HG02885 (cell line): ENCODE measurements at regions not wholly inside any gene's neighbourhood (a gene's known extent, or its start where the extent isn't known, plus 50 kb on each side); places are given as distances from the start of the nearest gene placed in this dataset.
"Not testable (repeated sequence)": the region's sequence is repeated elsewhere in the genome, so short reads cannot be mapped to it uniquely, and the experiment has no call there.

ENCODE experiments used
- ATAC-seq: cut with Tn5 transposase; IDR thresholded peaks from one replicate; pipeline ENCODE4 v1.9.1; 2021; ENCODE audit warnings: mild to moderate bottlenecking; ENCODE audit not compliant: unreplicated experiment, poor library complexity

DNA sequence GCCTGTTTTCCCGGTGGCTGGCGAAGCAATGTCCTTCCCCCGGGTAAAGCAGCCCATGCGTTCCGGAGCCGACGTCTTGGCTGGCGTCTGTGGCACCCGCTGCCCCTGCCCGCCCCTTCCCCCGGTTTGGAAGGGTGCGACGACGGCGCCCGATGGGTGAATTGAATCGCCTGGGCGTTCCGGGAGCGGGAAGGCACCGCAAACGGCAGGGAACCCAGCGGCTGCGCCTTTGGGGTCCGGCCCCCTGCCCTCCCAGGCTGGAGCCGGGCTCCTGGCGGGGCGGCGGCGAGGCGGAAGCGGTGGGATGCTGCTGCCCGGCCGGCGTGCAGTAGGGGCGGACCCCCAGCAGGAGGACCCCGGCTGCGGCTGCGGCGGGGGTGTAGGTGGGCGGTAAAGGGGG, 123.6 kb upstream of the RHOU start:
- not testable (repeated sequence) for ATAC-seq

DNA sequence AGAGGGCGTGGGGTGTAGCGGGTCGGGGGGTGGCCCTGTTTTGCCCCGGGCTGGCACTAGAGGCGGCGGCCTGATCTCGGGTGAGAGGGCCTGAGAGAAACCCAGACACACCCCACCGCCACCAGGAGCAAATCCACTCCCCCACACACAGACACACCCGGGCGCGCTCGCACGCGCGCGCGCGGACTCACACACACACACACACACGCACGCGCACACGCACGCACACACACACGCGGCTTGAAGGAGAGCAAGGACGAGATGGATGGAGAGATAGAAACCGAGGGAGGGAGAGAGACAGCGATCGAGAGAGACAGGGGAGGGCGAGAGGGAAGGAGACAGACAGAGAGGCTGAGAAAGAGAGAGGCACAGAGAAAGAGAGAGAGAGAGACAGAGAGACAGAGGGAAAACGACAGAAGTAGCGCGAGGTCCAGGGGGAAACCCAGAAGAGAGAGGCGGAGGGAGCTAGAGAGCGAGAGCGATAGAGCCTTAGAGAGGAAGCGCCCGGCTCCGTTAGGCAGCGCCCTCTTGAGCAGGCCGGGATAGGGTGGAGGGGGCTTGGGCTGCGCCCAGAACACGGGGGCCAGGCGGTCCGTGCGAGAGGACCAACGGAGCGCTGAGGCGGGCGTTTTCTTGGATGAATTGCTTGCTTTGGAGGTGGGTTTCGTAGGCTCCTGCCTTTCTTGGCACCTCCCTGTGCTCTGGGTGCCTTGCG, 113.1 kb upstream of the RHOU start:
- ATAC-seq = not testable (repeated sequence)

DNA sequence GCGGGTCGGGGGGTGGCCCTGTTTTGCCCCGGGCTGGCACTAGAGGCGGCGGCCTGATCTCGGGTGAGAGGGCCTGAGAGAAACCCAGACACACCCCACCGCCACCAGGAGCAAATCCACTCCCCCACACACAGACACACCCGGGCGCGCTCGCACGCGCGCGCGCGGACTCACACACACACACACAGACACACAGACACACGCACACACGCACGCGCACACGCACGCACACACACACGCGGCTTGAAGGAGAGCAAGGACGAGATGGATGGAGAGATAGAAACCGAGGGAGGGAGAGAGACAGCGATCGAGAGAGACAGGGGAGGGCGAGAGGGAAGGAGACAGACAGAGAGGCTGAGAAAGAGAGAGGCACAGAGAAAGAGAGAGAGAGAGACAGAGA, 108.8 kb upstream of the RHOU start:
- ATAC-seq = not testable (repeated sequence)

DNA sequence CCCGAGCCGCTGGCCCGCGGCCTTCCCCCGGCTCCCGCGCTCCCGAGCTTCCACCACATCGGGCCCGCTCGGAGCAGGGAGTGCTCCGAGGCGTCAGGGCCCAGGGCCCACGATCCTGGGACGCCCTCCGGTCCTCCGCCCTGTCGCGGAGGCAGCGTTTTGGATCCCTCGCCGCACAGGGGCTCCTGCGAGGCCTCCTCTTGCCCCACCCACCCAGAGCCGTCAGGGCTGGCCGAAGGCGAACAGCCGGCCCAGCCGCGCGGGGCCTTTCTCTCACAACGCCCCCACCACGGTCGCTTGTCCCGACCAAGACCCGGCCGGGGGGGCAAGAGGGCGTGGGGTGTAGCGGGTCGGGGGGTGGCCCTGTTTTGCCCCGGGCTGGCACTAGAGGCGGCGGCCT, 102.4 kb upstream of the RHOU start:
- not testable (repeated sequence) for ATAC-seq

DNA sequence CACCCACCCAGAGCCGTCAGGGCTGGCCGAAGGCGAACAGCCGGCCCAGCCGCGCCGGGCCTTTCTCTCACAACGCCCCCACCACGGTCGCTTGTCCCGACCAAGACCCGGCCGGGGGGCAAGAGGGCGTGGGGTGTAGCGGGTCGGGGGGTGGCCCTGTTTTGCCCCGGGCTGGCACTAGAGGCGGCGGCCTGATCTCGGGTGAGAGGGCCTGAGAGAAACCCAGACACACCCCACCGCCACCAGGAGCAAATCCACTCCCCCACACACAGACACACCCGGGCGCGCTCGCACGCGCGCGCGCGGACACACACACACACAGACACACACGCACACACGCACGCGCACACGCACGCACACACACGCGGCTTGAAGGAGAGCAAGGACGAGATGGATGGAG, 100.0 kb upstream of the RHOU start:
- not testable (repeated sequence) for ATAC-seq

DNA sequence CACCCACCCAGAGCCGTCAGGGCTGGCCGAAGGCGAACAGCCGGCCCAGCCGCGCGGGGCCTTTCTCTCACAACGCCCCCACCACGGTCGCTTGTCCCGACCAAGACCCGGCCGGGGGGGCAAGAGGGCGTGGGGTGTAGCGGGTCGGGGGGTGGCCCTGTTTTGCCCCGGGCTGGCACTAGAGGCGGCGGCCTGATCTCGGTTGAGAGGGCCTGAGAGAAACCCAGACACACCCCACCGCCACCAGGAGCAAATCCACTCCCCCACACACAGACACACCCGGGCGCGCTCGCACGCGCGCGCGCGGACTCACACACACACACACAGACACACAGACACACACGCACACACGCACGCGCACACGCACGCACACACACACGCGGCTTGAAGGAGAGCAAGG, 97.8 kb upstream of the RHOU start:
- ATAC-seq = not testable (repeated sequence)

DNA sequence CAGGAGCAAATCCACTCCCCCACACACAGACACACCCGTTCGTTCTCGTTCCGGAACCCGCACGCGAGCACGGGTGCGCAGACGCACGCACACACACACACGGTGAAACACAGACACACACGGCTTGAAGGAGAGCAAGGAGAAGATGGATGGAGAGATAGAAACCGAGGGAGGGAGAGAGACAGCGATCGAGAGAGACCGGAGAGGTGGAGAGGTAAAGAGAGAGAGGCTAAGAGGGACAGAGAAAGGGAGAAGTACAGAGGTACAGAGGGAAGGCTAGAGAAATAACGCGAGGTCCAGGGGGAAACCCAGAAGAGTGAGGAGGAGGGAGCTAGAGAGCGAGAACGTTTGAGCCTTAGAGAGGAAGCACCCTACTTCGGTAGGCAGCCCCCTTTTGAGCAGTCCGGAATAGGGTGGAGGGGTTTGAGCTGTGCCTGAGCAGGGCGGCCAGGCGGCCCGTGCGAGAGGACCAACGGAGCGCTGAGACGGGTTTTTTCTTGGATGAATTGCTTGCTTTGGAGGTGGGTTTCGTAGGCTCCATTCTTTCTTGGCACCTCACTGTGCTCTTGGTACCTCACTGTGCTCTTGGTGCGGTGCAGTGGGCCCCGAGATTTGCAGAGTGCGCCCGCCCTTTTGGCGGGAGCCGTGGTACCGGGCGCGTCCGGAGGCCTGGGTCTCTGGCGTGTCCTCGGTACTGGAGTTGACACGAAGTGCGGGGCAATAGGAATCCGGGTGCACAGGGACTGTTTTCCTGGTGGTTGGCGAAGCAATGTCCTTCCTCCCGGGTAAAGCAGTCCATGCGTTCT, 88.4 kb upstream of the RHOU start:
- peak; percentile 42 for ATAC-seq

DNA sequence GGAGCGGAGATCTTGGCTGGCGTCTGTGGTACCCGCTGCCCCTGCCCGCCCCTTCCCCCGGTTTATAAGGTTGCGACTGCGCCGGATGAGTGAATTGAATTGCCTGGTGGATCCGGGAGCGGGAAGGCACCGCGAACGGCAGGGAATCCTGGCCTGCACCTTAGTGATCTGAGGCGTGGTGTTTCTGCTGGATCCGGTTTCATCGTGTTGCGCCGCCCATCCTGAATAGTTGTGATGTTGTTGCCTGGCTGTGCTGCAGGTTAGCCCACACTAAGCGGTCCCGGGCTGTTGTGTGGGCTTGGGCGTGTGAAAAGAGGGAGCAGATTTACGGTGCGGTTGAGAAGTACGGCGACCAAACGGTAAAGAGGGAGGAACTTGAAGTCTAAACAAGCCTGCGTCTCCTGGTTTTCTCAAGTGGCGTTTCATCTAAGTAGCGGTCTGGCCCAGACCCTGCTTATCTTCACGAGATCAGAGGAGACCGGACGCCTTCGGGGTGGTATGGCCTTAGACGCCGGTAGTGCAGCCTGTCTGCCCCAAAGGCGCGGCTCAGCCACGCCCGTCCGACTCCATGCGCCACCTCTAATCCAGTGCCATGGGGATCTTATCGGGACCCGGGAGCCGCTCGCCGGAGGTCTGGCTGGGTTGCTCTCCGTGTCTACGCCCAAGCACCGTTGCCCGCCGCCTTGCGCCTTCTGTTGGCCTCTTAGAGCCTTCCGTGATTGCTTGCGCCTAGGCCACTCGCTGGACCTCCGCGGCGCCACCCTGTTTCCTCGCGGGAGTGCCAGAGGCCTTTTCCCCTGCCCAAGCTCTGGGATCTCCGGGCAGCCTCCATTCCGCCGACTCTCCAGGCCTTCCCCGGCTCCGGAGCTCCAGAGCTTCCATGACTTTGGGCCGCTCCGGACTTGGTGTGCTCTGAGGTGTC, 87.5 kb upstream of the RHOU start:
- ATAC-seq = no peak

DNA sequence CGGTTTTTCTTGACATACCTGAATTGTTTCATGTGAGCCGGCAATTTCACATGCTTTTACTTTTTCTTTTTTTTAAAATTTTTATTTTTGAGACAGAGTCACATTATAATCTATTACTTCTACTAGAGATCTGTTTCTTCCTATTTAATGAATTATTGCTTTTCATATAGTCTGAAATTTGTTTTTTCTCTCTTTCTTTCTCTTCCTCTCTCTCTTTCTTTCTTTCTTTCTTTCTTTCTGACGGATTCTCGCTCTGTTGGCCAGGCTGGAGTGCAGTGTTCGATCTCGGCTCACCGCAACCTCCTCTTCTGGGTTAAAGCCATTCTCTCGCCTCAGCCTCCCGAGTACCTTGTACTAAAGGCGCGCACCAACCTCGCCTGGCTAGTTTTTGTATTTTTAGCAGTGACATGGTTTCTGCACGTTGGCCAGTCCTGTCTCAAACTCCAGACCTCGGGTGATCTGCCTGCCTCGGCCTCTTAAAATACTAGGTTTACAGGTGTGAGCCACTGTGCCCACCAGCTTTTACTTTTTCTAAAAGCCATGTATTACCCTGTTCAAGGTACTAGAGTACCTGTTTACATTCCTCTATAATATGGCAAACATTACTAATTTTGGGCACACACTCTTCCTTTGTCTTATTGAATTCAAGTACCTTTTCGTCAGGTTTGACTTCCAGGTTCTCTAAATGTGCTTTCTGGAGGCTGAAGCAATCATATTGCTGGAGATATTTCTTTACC, 86.5 kb upstream of the RHOU start:
- ATAC-seq = no peak

DNA sequence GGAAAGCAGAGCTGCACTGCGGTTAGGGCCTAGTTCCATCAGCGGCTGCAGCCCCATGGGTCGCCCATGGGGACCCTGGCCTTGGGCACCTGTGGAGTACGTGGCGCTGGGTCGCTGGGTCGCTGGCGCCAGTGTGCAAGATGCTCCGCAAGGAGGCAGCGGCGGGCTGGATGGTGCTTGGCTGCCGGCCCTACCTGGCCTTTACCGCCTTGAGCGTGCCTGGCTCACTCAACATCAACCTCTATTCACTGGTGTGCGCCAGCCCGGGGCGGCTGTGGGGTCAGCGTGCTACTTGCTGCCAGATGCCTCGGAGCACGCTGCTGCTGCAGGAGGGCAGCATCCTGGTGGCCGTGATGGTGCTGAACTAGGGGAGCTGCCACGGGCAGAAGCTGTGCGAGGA, 85.1 kb upstream of the RHOU start:
- no peak for ATAC-seq

DNA sequence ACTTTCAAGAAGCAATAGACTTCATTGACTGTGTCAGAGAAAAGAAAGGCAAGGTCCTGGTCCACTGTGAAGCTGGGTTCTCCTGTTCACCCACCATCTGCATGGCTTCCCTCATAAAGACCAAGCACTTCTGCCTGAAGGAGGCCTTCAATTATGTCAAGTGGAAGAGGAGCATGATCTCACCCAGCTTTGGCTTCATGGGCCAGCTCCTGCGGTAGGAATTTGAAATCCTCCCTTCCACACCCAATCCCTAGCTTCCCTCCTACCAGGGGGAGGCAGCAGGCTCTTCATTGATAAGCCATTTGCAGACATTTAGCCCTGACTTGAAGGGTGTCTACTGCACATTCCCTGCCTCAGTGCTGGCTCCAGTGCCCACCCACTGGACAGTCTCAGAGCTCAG, 84.3 kb upstream of the RHOU start:
- ATAC-seq = no peak

DNA sequence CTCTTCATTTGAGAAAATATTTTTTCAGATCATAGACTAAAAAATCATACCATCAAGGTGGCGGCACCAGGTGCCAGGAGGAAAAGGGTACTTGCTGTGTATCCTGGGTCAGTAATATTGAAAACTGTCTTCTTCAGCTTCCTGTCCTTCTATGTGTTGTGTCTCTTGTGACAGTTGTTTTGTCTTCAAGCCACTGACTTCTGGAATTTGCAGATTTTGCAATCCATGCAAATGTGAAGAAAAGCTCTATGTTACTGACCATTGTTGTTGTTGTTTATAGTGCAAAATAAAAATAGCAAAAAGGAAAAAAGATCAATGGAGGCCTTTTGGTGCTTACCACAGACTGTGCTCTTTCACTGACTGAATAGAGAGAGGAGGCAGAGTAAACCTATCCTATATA, 83.2 kb upstream of the RHOU start:
- no peak for ATAC-seq

DNA sequence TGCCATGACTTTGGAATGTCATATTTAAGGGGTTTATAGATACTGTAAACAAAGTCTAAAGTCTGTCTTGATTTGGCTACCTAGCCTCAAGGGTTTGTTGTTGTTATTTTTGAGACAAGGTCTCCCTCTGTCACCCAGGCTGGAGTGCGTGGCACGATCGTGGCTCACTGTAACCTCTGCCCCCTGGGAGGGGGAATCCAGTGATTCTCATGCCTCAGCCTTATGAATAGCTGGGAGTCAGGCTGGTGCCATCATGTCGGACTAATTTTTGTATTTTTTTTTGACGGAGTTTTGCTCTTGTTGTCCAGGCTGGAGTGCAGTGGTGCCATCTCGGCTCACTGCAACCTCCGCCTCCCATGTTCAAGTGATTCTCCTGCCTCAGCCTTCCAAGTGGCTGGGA, 82.2 kb upstream of the RHOU start:
- not testable (repeated sequence) for ATAC-seq

DNA sequence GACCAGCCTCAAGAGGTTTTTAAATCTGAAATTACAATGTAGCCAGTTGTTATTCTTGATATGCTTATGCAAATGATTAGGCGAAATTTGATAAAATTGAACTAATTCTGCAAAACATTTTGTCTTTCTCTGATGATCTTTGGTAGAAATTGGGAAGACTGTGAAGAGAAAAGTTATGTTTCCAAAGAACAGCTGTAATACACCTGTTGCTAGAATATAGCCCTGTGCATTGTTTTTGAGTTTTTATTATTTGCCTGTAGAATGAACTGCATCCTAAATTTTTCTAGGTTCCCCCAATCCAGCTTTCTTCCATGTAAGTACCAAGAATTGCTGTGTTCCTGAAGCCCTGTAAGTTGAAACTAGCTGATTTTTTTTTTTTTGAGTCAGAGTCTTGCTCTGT, 81.5 kb upstream of the RHOU start:
- ATAC-seq = no peak

DNA sequence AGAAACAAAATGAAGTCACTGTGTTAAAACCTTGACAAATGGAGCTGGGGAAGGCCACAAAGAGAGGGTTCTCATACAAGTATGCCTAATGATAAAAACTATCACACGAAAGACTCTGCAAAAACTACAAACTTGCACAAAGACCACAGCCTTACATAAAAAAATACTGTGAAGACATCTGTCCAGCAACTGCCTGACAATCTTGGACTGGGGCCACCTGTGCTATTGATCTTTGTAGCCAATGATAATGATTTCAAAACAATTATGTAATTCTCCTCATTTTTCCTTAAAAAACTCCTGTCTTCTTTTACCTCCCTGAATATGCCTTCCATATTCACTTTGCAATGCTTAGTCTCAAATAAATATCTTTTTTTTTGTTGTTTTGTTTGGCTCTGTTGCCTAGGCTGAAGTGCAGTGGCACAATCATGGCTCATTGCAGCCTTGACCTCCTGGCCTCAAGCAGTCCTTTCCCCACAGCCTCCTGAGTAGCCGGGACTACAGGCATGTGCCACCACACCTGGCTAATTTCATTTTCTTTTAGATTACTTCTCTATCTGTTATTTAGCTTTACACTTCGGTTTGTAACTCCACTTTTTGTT, 79.4 kb upstream of the RHOU start:
- no peak for ATAC-seq

DNA sequence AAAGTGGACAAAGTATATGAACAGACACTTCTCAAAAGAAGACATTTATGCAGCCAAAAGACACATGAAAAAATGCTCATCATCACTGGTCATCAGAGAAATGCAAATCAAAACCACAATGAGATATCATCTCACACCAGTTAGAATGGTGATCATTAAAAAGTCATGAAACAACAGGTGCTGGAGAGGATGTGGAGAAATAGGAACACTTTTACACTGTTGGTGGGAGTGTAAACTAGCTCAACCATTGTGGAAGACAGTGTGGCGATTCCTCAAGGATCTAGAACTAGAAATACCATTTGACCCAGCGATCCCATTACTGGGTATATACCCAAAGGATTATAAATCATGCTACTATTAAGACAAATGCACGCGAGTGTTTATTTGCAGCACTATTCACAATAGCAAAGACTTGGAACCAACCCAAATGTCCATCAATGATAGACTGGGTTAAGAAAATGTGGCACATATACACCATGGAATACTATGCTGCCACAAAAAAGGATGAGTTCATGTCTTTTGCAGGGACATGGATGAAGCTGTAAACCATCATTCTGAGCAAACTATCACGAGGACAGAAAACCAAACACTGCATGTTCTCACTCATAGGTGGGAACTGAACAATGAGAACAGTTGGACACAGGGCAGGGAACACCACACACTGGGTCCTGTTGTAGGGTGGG, 73.1 kb upstream of the RHOU start:
- not testable (repeated sequence) for ATAC-seq

DNA sequence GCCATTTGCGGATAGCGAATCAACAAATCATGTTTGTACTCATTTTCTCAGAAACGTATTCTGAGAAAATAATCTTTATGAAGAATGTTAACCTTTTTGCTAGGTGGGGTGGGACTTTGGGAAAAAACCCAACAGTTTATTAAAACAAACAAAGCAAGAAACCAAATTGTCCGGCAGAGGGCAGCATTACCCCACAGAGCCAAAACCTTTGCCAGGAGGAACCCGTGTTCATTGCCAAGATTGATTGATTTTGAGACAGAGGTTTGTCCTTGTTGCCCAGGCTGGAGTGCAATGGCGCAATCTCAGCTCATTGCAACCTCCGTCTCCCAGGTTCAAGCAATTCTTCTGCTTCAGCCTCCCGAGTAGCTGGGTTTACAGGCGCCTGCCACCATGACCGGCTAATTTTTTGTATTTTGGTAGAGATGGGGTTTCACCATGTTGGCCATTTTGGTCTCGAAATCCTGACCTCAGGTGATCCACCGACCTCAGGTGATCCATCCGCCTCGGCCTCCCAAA, 70.8 kb upstream of the RHOU start:
- no peak for ATAC-seq

DNA sequence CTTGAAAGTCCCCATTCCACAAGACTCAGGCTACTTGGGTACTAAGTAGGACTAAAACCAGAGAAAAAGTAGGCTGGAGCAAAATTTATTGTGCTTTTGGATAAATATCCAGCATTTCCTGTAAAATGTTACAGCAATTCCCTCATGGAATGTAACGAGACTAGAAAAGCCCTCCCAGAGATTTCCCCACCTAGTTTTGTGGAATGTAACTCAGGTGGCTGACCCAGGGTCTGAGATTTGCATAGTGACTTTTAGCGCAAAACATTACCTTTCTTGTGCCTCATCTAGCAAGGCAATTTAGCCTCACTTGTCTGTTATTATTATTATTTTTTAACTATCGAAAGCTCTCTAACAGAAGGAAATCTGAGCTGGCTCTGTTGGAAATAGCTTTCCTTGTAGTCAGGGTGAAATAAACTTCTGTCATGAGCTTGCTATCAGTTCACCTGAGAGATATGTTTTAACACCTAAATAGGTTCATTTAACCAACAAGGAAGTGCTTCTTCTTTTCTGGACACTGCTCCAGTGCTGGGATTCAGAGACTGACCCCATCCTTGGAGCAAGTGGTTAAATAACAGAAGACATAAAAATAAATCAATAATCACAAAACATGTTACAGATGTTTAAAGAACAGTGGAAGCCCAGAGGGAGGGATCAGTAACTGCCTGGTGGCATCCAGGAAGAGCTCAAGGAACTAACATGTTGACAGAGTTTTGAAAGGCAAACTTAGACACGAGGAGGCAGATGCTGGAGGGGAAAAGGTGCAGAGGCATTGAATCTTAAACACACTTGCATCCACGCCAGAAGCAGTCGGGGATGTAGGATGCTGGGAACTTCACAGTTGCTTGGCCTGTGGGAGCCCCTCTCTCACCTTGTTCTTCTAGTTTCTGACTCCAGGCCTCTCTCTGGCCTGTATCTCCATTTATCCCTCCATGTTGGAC, 68.3 kb upstream of the RHOU start:
- no peak for ATAC-seq
